ENCODE measurements at regions not wholly inside any gene's neighbourhood (a gene's known extent, or its start where the extent isn't known, plus 50 kb on each side); places are given as distances from the start of the nearest gene placed in this dataset.

GRCh38 chr2:37551783-37552182 lies 119.7 kb downstream of the CDC42EP3 start:
- Histone ChIP-seq H3K9me3 (no peaks in the 10 kb centered on the region), H3K27me3 (replicated peaks in 1 of 7) (no peaks in the 10 kb centered on the region), H3K4me3 (no peak overlapping the region), H3K27ac (no peak overlapping the region), H3K4me1 (peaks cover 0 to 25% (median 19%) of the 10 kb centered on the region in 6 donors), H3K36me3 (no peaks in the 10 kb centered on the region)
- 83 to 93% (median 91%) methylated on average over 3 of the region's 3 CpGs for WGBS, 5 donors
- DNase-seq, result no peak
- no peak for TF ChIP-seq CTCF (IDR thresholded peaks at IDR 0.05 in 8 of 11, conservative IDR thresholded peaks at IDR 0.05 in 3 of 11)
- no peak for TF ChIP-seq POLR2A (IDR thresholded peaks at IDR 0.05)
- TF ChIP-seq POLR2AphosphoS5 (IDR thresholded peaks at IDR 0.05), result no peak
- intact Hi-C loops (cut with DNase I; ENCODE audit: low total_unique reads), result no loop called here

GRCh38 chr2:37552339-37552738 lies 119.1 kb downstream of the CDC42EP3 start:
- Histone ChIP-seq H3K9me3 (no peaks in the 10 kb centered on the region), H3K36me3 (no peaks in the 10 kb centered on the region), H3K27me3 (replicated peaks in 1 of 7) (no peaks in the 10 kb centered on the region), H3K4me1 (peaks cover 0 to 25% (median 19%) of the 10 kb centered on the region in 6 donors), H3K4me3 (no peak overlapping the region), H3K27ac (no peak overlapping the region)
- 67 to 76% (median 73%) methylated on average over 2 of the region's 2 CpGs for WGBS, 5 donors
- no peak for DNase-seq
- TF ChIP-seq POLR2A (IDR thresholded peaks at IDR 0.05) (no peak), CTCF (IDR thresholded peaks at IDR 0.05 in 8 of 11, conservative IDR thresholded peaks at IDR 0.05 in 3 of 11) (no peak), POLR2AphosphoS5 (IDR thresholded peaks at IDR 0.05) (no peak)
- intact Hi-C loops (cut with DNase I; ENCODE audit: low total_unique reads), result no loop called here

GRCh38 chr2:37553411-37554154 lies 117.9 kb downstream of the CDC42EP3 start:
- no peak for TF ChIP-seq POLR2AphosphoS5 (IDR thresholded peaks at IDR 0.05)
- TF ChIP-seq POLR2A (IDR thresholded peaks at IDR 0.05), result no peak
- no peak for TF ChIP-seq CTCF (IDR thresholded peaks at IDR 0.05 in 8 of 11, conservative IDR thresholded peaks at IDR 0.05 in 3 of 11)
- no peak overlapping the region for H3K4me3 ChIP-seq
- H3K36me3 ChIP-seq, result no peaks in the 10 kb centered on the region
- intact Hi-C loops (cut with DNase I; ENCODE audit: low total_unique reads), result no loop called here
- no peak for DNase-seq
- no peak overlapping the region for H3K27ac ChIP-seq
- peaks cover 0 to 27% (median 20%) of the 10 kb centered on the region in 6 donors for H3K4me1 ChIP-seq
- no peaks in the 10 kb centered on the region for H3K27me3 ChIP-seq (replicated peaks in 1 of 7)
- 87 to 93% (median 92%) methylated on average over 5 of the region's 5 CpGs for WGBS, 5 donors
- H3K9me3 ChIP-seq, result no peaks in the 10 kb centered on the region

GRCh38 chr2:37554155-37554510 lies 117.3 kb downstream of the CDC42EP3 start:
- Histone ChIP-seq H3K36me3 (no peaks in the 10 kb centered on the region), H3K27me3 (replicated peaks in 1 of 7) (no peaks in the 10 kb centered on the region), H3K4me3 (no peak overlapping the region), H3K9me3 (no peaks in the 10 kb centered on the region), H3K4me1 (peaks cover 0 to 33% (median 25%) of the 10 kb centered on the region in 6 donors), H3K27ac (no peak overlapping the region)
- TF ChIP-seq POLR2AphosphoS5 (IDR thresholded peaks at IDR 0.05), result no peak
- no peak for TF ChIP-seq POLR2A (IDR thresholded peaks at IDR 0.05)
- TF ChIP-seq CTCF (IDR thresholded peaks at IDR 0.05 in 8 of 11, conservative IDR thresholded peaks at IDR 0.05 in 3 of 11), result no peak
- WGBS, 5 donors, result 45 to 64% (median 56%) methylated on average over 2 of the region's 2 CpGs
- intact Hi-C loops (cut with DNase I; ENCODE audit: low total_unique reads), result no loop called here
- DNase-seq, result no peak
